Spleen (tissue), 7 donors: ENCODE measurements at regions not wholly inside any gene's neighbourhood (a gene's known extent, or its start where the extent isn't known, plus 50 kb on each side); places are given as distances from the start of the nearest gene placed in this dataset.

Experiments
- POLR2A ChIP-seq, 3 donors: fragments of 450-650 bp; IDR thresholded peaks; one replicate each; pipeline ENCODE4 v1.5.1; 2017; ENCODE audit warnings: antibody characterized with exemption in 3 of 3, mild to moderate bottlenecking in 1 of 3
- TF ChIP-seq, protein P1 (sequence below), 11 experiments: fragments of 200-600 bp in 7 of 11; fragments of 450-650 bp in 4 of 11; sonication (generic) in 4 of 11; IDR thresholded peaks in 8 of 11; conservative IDR thresholded peaks in 3 of 11; 1 replicate in 7 of 11; 2 replicates in 4 of 11; pipeline versions ENCODE4 v1.4.0 to v1.8.0; 2016 to 2021; ENCODE audit warnings: antibody characterized with exemption in 11 of 11, inconsistent platforms in 4 of 11, mild to moderate bottlenecking in 1 of 11
- donor health status: DM: no; HTN: no; CAD: no; lungs with moderate emphysema.
- donor health status: DM: no; HTN: no; CAD: no.
- donor health status: DM: no; HTN: no; CAD: no.

DNA sequence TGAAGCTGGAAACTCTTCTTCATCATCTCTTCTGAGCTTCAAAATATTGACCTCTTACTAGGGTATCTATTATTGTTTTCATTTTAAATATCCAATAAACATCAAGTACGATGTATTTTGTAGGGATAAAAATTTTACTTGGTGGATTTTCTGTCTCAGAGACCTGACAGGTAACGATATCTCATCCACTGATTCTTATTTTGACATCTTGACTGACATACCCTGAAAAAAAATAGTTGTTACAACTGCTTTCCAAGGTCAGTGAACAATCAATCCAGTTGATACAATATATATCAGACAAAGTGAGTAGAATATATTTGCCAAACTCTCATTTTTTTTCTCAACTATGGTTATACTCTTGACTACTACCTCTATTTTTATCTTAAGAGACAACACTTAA, 963.7 kb upstream of the CDH2 start:
- TF ChIP-seq POLR2A (IDR thresholded peaks at IDR 0.05): no peak
- TF ChIP-seq, protein P1, sequence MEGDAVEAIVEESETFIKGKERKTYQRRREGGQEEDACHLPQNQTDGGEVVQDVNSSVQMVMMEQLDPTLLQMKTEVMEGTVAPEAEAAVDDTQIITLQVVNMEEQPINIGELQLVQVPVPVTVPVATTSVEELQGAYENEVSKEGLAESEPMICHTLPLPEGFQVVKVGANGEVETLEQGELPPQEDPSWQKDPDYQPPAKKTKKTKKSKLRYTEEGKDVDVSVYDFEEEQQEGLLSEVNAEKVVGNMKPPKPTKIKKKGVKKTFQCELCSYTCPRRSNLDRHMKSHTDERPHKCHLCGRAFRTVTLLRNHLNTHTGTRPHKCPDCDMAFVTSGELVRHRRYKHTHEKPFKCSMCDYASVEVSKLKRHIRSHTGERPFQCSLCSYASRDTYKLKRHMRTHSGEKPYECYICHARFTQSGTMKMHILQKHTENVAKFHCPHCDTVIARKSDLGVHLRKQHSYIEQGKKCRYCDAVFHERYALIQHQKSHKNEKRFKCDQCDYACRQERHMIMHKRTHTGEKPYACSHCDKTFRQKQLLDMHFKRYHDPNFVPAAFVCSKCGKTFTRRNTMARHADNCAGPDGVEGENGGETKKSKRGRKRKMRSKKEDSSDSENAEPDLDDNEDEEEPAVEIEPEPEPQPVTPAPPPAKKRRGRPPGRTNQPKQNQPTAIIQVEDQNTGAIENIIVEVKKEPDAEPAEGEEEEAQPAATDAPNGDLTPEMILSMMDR (IDR thresholded peaks at IDR 0.05 in 8 of 11, conservative IDR thresholded peaks at IDR 0.05 in 3 of 11): no peak
